Umbilical cord (tissue), 1 donor: ENCODE measurements at regions not wholly inside any gene's neighbourhood (a gene's known extent, or its start where the extent isn't known, plus 50 kb on each side); places are given as distances from the start of the nearest gene placed in this dataset.

Experiments used
- DNase-seq: peaks from one replicate; pipeline ENCODE4 v3.0.0-alpha.2; 2015; ENCODE audit warnings: low spot score

DNA sequence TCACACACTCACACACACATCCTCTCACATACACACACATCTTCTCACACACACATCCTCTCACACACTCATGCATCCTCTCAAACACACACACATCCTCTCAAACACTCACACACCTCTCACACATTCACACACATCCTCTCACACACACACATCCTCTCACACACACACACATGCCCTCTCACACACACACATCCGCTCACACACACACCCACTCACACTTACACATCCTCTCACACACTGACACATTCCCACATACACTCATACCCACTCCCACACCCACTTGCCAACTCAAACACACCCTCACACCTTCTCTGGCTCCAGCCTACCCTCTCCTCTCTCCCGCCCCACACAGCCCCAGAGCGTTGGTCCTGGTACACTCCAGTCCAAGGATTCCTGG, 127.9 kb upstream of the SLC30A5 start:
- no peak for DNase-seq

GRCh38 chr5:68966596-68966995, 127.2 kb upstream of the SLC30A5 start:
- no peak for DNase-seq

DNA sequence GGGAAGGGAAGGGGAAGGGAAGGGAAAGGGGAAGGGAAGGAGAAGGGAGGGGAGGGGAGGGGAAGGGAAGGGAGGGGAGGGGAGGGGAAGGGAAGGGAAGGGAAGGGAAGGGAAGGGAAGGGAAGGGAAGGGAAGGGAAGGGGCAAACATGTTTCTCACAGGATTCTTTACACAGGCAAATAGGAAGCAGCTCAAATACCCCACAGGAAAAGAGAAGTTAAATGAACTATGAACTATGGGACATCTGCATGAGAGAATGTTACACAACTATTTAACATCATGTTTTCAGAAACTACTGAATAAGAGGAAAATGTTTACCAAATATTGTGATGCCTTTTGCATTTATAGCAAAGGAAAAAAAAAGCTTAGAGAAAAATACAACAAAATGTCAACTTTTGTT, 125.4 kb upstream of the SLC30A5 start:
- no peak for DNase-seq

- no peak for DNase-seq
Observed at GRCh38 chr5:68970617-68971016, 123.2 kb upstream of the SLC30A5 start.

DNA sequence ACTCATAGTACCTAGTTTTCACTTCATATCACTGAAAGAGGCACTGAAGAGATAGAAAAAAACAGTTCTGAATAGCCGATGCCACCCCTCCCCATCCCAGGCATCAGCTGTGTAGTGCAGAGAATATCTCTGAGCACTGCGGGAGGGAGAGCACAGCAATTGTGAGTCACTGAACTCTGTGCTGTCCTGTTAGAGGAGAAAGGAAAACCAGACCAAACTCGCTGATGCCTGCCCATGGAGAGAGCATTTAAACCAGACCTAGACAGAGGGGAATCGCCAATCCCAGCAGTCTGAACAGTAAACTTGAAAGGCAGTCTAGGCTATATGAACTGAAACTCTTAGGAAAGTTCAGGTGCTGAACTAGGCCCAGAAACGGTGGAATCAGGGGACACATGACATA, 120.1 kb upstream of the SLC30A5 start:
- no peak for DNase-seq

GRCh38 chr5:68983043-68983442, 110.8 kb upstream of the SLC30A5 start:
- no peak for DNase-seq

DNA sequence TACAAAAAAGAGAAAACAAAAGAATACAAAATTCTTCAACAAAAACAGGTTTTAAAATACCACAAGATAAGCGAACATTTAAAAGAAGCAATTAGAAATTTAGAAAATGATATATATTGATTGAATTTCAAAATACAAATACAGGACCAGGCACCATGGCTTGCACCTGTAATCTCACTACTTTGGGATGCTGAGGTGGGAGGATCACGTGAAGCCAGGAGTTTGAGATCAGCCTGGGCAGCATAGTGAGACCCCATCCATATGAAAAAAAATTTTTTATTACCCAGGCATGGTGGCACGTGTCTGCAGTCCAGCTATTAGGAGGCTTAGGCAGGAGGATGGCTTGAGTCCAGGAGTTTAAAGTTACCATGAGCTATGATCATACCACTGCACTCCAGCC, 109.9 kb upstream of the SLC30A5 start:
- DNase-seq, result no peak

GRCh38 chr5:68991279-68992084, 102.3 kb upstream of the SLC30A5 start:
- DNase-seq, result no peak

DNA sequence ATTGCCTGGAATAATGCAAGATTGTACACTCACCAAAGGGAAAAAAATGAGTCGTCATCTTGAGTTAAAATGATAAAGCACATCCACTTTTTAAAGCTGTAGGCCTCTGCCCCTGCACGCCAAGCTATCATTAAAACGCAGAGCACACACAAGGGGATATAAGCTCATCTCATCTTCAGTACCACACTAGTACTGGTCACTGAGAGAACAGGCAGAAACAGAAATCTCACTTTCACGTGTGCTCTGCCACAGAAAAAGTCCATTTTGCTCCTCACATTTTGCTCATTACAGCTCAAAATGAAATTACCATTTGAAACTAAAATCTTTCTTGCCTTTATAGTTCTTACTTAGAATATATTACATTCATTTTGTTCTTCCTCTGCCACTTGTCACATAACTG, 99.2 kb upstream of the SLC30A5 start:
- DNase-seq, result peak; percentile 70

GRCh38 chr5:68995845-68996545, 97.8 kb upstream of the SLC30A5 start:
- no peak for DNase-seq

- DNase-seq, result no peak
Observed at GRCh38 chr5:68999181-68999580, 94.6 kb upstream of the SLC30A5 start.

GRCh38 chr5:69000216-69000919, 93.4 kb upstream of the SLC30A5 start:
- DNase-seq, result no peak

GRCh38 chr5:69000949-69001348, 92.9 kb upstream of the SLC30A5 start:
- no peak for DNase-seq

GRCh38 chr5:69001627-69002026, 92.2 kb upstream of the SLC30A5 start:
- no peak for DNase-seq

DNA sequence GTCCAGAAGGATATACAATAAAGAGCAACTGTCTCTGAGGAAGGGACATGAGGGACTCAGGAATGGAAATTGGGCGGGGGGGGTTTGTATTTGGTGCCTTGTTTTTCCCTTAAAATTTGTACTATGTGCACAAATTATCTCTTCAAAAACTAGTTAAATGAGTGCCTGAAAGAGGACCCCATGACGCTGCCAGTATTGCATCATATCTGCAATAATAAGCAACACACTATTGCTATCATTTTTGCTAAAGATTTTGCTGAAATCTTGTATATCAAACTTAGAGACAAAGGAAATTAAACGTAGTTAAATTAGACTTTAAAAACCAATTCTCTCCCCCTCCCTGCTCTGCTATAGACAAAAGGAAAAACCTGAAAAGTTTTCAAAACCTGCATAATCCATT, 89.7 kb upstream of the SLC30A5 start:
- DNase-seq, result no peak

DNA sequence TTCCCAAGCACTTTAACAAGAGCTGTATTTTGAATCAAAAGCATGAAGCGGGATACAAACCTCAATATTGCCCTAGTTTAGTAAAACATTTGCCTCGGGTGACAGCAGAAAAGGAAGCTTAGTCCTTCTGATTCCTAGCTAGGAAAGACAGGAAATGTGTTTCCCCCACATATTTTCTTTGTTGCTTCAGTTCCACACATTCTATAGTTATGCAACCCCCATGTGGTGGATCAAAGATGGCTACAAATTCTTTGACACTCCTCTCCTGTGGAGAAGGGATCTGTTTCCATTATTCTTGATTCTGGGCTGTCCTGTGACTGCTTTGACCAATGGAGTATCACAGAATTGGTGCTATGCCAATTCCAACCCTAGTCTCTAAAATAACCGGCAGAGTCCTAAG, 89.1 kb upstream of the SLC30A5 start:
- DNase-seq, result no peak

GRCh38 chr5:69006030-69006429, 87.8 kb upstream of the SLC30A5 start:
- no peak for DNase-seq

DNA sequence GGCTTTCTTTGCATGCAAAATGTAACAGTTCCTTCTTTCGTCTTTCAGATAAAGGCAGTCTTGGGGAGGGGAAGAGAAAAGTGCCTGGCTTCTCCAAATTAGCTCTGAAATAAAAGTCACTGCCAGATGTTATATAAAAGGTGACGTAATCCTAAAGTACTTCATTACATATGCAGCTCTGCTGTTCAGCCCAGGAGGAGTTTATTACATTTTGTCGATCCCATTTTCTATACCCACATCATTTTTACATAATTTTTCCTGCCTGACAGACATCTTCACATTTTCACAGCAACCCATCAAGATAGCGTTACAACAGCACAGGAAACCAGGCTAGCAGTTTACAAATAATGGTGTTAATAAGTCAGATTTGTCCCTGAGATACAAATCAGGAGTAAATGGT, 86.7 kb upstream of the SLC30A5 start:
- peak; percentile 14 for DNase-seq

DNA sequence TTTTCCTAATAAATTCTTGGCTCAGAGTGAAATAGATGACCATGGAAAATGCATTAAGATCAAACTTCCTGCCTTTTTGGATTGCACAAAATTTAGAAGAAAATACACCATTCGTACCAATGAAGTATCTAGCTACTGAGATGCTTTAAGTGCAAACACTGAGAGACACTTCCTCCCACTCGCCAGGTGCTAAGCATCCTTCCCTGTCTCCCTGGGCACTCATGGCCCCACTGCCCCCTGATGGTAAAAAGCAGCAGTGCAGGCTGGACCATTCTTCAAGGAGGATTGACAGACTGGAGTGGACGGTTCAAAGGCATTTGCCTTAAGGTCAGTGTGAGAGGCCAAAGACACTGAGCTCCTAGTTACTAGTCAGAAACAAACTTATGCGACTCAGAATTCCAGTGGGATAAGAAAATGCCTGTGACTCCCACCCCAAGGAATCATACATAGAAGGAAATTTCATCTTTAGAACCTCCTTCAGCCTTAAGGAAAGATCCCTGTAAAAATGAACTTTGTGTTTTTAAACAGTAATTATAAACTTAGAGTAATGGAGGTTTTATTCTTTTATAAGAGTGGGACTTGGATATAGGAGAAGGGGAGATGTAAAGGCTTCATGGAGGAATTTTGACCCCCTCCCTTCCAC, 86.0 kb upstream of the SLC30A5 start:
- DNase-seq, result peak; percentile 46

- no peak for DNase-seq
Observed at GRCh38 chr5:69010476-69010875, 83.3 kb upstream of the SLC30A5 start.

DNA sequence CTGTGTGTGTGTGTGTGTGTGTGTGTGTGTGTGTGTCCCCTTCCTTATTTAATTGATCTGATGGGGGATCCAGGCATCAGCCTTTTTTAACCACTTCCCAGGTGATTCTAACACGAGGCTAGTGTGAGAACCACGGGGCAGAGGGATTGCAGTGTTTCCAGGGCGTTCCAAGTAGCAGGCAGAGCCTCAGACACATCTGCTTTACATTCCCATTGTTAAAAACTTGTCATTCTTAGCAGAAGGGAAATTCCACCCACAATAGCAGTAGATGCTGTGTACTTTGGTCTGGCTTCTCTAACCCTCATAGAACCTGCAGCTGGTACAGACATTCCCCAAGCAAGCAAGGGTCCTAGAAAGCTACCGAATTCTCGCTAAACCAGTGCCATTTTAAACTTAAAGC, 81.9 kb upstream of the SLC30A5 start:
- DNase-seq, result no peak

DNA sequence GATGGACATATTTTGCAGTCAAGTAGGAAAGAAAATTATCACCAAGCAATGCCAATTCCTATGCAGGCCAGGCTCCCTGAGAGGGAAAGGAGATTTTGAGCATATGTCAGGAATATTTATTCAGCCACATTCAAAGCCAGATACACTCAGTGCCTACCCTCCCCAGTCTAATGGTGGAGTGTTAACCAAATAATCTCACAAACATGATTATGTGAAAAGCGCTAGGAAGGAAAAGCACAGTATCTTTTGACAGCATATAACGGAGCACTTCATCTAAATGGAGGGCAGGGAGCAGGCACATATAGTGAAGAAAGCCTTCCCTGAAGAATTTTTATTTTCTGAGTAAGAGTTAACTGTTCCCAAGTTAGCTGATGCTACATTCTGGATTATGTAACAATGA, 80.3 kb upstream of the SLC30A5 start:
- DNase-seq, result no peak
